Liver (tissue), 8 donors: ENCODE measurements at regions not wholly inside any gene's neighbourhood (a gene's known extent, or its start where the extent isn't known, plus 50 kb on each side); places are given as distances from the start of the nearest gene placed in this dataset.

ENCODE experiments used
- DNase-seq: peaks from one replicate; pipeline ENCODE4 v3.0.0-alpha.2; 2017; ENCODE audit warnings: low spot score
- H3K27ac ChIP-seq, 2 donors: one replicate each; pipeline ENCODE4 v1.7.0; 2013; ENCODE audit warnings: inconsistent platforms in 2 of 2, low read length in 2 of 2, control low read depth in 1 of 2, low read depth in 1 of 2, mild to moderate bottlenecking in 1 of 2
- H3K27me3 ChIP-seq, 4 donors: one replicate each; pipeline versions ENCODE4 v1.6.1 to v1.7.0; 2013; ENCODE audit warnings: low read length in 3 of 4, inconsistent platforms in 1 of 4, mild to moderate bottlenecking in 1 of 4, moderate library complexity in 1 of 4; ENCODE audit not compliant: control insufficient read depth in 4 of 4, insufficient read depth in 4 of 4
- H3K36me3 ChIP-seq, 4 donors: one replicate each; pipeline versions ENCODE4 v1.6.1 to v1.7.0; 2013; ENCODE audit warnings: low read length in 3 of 4, mild to moderate bottlenecking in 3 of 4, low read depth in 1 of 4, moderate library complexity in 1 of 4; ENCODE audit not compliant: control insufficient read depth in 4 of 4, insufficient read depth in 3 of 4
- H3K4me1 ChIP-seq, 4 donors: one replicate each; pipeline versions ENCODE4 v1.6.1 to v1.7.0; 2013; ENCODE audit warnings: low read length in 3 of 4, mild to moderate bottlenecking in 3 of 4, moderate library complexity in 1 of 4; ENCODE audit not compliant: control insufficient read depth in 4 of 4, insufficient read depth in 4 of 4
- H3K4me3 ChIP-seq, 3 donors: one replicate each; pipeline versions ENCODE4 v1.6.1 to v1.7.0; 2013; ENCODE audit warnings: low read length in 3 of 3, control low read depth in 1 of 3, low read depth in 1 of 3, mild to moderate bottlenecking in 1 of 3
- H3K9ac ChIP-seq, 2 donors: one replicate each; pipeline ENCODE4 v1.7.0; 2013; ENCODE audit warnings: low read length in 2 of 2, mild to moderate bottlenecking in 2 of 2, moderate library complexity in 2 of 2, control low read depth in 1 of 2, low read depth in 1 of 2
- H3K9me3 ChIP-seq, 4 donors: one replicate each; pipeline versions ENCODE4 v1.6.1 to v1.7.0; 2013; ENCODE audit warnings: low read length in 3 of 4; ENCODE audit not compliant: control insufficient read depth in 4 of 4
- CTCF ChIP-seq: fragments of 150-350 bp; IDR thresholded peaks from 2 replicates; pipeline ENCODE4 v1.5.1; 2017; ENCODE audit warnings: improper control_type of control experiment, low read depth, low read length; ENCODE audit not compliant: missing input control
- EGR1 ChIP-seq, 2 donors: IDR thresholded peaks; 2 replicates each; pipeline ENCODE4 v1.6.1; 2016 to 2018; ENCODE audit warnings: antibody characterized with exemption in 2 of 2, low read depth in 2 of 2
- FOXA1 ChIP-seq: IDR thresholded peaks from 2 replicates; pipeline ENCODE4 v1.6.1; 2016; ENCODE audit warnings: antibody characterized with exemption
- FOXA2 ChIP-seq: IDR thresholded peaks from 2 replicates; pipeline ENCODE4 v1.6.1; 2016; ENCODE audit warnings: antibody characterized with exemption
- GABPA ChIP-seq, 2 donors: IDR thresholded peaks in 1 of 2; conservative IDR thresholded peaks in 1 of 2; 2 replicates each; pipeline ENCODE4 v1.6.1; 2016; ENCODE audit warnings: antibody characterized with exemption in 2 of 2, mild to moderate bottlenecking in 1 of 2, moderate library complexity in 1 of 2
- HNF4A ChIP-seq, 2 donors: conservative IDR thresholded peaks; 2 replicates each; pipeline ENCODE4 v1.6.1; 2016; ENCODE audit warnings: antibody characterized with exemption in 2 of 2, mild to moderate bottlenecking in 2 of 2
- HNF4G ChIP-seq: IDR thresholded peaks from 2 replicates; pipeline ENCODE4 v1.6.1; 2016; ENCODE audit warnings: antibody characterized with exemption
- JUND ChIP-seq, 2 donors: IDR thresholded peaks; 2 replicates each; pipeline ENCODE4 v1.6.1; 2016; ENCODE audit warnings: antibody characterized with exemption in 2 of 2
- MAX ChIP-seq: IDR thresholded peaks from 2 replicates; pipeline ENCODE4 v1.6.1; 2016; ENCODE audit warnings: antibody characterized with exemption
- NR2F2 ChIP-seq: IDR thresholded peaks from 2 replicates; pipeline ENCODE4 v1.6.1; 2016; ENCODE audit warnings: antibody characterized with exemption
- RAD21 ChIP-seq, 2 donors: IDR thresholded peaks; 2 replicates each; pipeline ENCODE4 v1.6.1; 2016; ENCODE audit warnings: antibody characterized with exemption in 2 of 2, mild to moderate bottlenecking in 2 of 2
- REST ChIP-seq: IDR thresholded peaks from 2 replicates; pipeline ENCODE4 v1.6.1; 2016; ENCODE audit warnings: antibody characterized with exemption, mild to moderate bottlenecking
- RXRA ChIP-seq, 2 donors: IDR thresholded peaks; 2 replicates each; pipeline ENCODE4 v1.6.1; 2017 to 2018; ENCODE audit warnings: antibody characterized with exemption in 2 of 2, mild to moderate bottlenecking in 1 of 2
- SP1 ChIP-seq: IDR thresholded peaks from 2 replicates; pipeline ENCODE4 v1.6.1; 2018; ENCODE audit warnings: antibody characterized with exemption, mild to moderate bottlenecking
- TAF1 ChIP-seq: conservative IDR thresholded peaks from 2 replicates; pipeline ENCODE4 v1.6.1; 2016; ENCODE audit warnings: antibody characterized with exemption, mild to moderate bottlenecking
- YY1 ChIP-seq: IDR thresholded peaks from 2 replicates; pipeline ENCODE4 v1.6.1; 2016; ENCODE audit warnings: antibody characterized with exemption, mild to moderate bottlenecking
- WGBS: extraction: QIAGEN DNeasy Blood & Tissue Kit; methylation state at CpG from one replicate; pipeline ENCODE4 v1.1.7; 2013; 5-methylcytosine and 5-hydroxymethylcytosine counted together
- TF ChIP-seq, protein P1 (sequence below): IDR thresholded peaks from 2 replicates; pipeline ENCODE4 v1.6.1; 2016; ENCODE audit warnings: antibody characterized with exemption
- TF ChIP-seq, protein P2 (sequence below): IDR thresholded peaks from 2 replicates; pipeline ENCODE4 v1.6.1; 2016; ENCODE audit warnings: antibody characterized with exemption
- donor health status: healthy.
- donor health status: healthy.
- donor health status: healthy.
- donor health status: healthy.
- donor health status: healthy.

- whole genome bisulfite sequencing, result 86% methylated on average over 11 of the region's 11 CpGs
- DNase-seq, result peak; percentile 9
- Histone ChIP-seq H3K27ac (no peak overlapping the region), H3K9ac (no peak overlapping the region), H3K36me3 (no peaks in the 10 kb centered on the region), H3K27me3 (no peaks in the 10 kb centered on the region), H3K4me1 (no peaks in the 10 kb centered on the region), H3K9me3 (no peaks in the 10 kb centered on the region), H3K4me3 (no peak overlapping the region)
- TF ChIP-seq RAD21 (IDR thresholded peaks at IDR 0.05) (no peak), JUND (IDR thresholded peaks at IDR 0.05) (no peak), FOXA1 (no peak), SP1 (no peak), NR2F2 (no peak), HNF4A (conservative IDR thresholded peaks at IDR 0.05) (no peak), CTCF (no peak), EGR1 (IDR thresholded peaks at IDR 0.05; ENCODE audit: low read depth in 2 of 2) (no peak), MAX (no peak), TAF1 (no peak), GABPA (IDR thresholded peaks at IDR 0.05 in 1 of 2, conservative IDR thresholded peaks at IDR 0.05 in 1 of 2) (no peak), REST (no peak), HNF4G (no peak), YY1 (no peak), RXRA (IDR thresholded peaks at IDR 0.05) (no peak), FOXA2 (no peak)
- TF ChIP-seq, protein P1, sequence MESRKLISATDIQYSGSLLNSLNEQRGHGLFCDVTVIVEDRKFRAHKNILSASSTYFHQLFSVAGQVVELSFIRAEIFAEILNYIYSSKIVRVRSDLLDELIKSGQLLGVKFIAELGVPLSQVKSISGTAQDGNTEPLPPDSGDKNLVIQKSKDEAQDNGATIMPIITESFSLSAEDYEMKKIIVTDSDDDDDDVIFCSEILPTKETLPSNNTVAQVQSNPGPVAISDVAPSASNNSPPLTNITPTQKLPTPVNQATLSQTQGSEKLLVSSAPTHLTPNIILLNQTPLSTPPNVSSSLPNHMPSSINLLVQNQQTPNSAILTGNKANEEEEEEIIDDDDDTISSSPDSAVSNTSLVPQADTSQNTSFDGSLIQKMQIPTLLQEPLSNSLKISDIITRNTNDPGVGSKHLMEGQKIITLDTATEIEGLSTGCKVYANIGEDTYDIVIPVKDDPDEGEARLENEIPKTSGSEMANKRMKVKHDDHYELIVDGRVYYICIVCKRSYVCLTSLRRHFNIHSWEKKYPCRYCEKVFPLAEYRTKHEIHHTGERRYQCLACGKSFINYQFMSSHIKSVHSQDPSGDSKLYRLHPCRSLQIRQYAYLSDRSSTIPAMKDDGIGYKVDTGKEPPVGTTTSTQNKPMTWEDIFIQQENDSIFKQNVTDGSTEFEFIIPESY, result no peak
- TF ChIP-seq, protein P2, sequence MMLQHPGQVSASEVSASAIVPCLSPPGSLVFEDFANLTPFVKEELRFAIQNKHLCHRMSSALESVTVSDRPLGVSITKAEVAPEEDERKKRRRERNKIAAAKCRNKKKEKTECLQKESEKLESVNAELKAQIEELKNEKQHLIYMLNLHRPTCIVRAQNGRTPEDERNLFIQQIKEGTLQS, result no peak
These were observed 531.1 kb downstream of the BRD1 start for GRCh38 chr22:49296561-49296960.
